Stimulated activated CD8-positive, alpha-beta memory T cell treated with anti-CD3 and anti-CD28 coated beads, Interleukin-15, amount 100 ng/mL, for 48 hours (primary cell): ENCODE measurements at regions not wholly inside any gene's neighbourhood (a gene's known extent, or its start where the extent isn't known, plus 50 kb on each side); places are given as distances from the start of the nearest gene placed in this dataset.

Source experiments
- DNase-seq, 2 donors: peaks; one replicate each; pipeline ENCODE4 v3.0.0-alpha.2; 2020; ENCODE audit warnings: low read depth in 2 of 2

DNA sequence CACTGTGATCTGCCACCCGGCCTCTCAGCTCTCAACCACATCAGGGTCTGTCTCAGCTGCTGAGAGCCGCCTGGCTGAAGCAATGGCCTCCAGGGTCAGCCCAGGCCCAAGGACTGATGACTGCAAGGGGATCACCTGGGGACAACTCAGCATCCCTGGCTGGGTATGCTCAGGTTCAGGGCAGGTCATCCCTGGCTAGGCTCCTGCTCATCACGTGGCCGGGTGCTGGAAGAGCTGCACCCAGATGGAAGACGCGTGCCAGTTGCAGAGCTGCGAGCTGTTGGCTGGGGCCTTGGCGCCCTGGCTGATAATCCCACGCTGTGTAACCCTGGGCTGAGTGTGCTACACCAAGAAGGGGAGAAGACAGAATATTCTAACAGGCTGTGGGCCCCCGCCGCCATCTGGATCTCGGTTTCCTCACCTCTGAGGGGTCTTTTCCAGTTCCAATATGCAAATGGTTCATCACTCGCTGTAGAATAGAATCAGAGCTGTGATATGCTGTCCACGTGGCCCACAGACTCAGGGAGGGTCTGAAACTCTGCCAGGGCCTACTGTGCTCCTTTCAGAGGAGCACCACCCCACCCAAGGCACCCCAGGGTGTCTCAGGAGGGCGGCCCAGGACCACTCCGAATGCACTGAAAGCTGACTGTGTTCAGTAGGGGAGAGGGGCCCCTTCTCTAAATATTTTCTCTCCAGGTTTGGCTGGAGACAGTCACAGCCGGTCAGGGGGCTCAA lies 338.8 kb downstream of the BCOR start:
- no peak for DNase-seq

DNA sequence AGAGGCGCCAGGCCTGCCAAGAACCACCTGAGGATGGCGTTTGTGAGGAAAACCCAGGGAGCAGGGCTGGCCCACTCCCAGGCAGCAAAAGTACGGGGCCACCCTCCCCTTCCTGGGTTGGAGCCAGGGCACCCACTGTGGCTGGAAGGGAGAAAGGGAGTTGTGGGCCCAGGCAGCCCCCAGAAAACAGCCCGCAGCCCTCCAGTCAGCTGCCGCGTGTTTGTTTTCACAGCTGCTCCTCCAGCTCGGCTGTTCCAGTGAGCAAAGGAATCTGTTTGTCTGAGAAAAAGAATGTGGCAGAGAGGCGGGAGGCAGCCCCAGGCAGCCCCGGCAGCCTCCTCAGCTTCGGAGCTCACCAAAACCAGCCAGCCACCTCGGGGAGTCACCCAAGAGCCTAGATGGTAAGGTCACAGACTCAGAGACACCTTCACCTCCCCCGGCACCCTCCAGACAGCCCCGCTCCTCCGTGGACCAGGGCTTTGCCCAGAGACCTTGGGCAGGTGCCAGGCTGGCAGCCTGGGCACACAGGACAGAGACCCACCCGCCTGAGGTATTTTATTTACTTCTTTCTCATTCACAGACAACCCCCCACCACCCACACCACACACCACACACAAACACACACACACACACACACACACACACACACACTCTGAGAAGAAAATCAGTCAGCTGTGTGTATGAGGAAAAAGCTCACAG lies 338.1 kb downstream of the BCOR start:
- DNase-seq, result no peak

DNA sequence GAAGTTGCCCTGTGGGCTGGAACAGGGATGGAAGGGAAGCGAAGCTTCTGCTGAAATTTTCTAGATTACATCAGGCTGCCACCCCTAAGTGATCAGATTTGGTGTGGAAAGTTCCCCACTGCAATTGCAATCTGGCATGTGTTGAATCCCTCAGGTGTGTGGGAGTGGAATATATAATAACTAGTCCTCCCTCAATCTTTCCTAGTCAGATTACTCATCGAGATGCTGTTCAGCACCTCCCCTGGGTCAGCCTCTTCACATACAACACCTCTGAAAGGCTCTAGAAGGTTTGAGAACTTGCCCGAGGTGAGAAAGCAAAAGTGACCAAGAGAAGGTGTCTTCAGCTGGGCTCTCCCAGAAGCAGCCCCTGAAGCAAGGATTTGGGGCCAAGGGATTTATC lies 336.8 kb downstream of the BCOR start:
- no peak for DNase-seq

DNA sequence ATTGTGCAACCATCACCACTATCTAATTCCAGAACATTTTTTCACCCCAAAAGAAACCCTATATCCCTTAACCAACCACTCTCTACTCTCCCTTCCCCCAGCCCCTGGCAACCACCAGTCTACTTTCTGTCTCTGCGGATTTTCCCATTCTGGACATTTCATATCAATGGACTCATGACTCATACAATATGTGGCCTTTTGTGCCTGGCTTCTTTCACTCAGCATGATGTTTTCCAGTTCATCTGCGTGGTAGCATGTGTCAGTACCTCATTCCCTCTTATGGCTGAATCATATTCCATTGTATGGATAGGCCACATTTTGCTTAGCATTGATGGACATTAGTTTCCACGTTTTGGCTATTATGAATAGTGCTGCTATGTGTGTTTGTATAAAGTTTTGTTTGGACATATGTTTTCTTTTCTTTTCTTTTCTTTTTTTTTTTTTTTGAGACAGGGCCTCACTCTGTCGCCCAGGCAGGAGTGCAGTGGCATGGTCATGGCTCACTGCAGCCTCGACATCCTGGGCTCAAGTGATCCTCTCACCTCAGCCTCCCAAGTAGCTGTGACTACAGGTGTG lies 335.4 kb downstream of the BCOR start:
- no peak for DNase-seq

DNA sequence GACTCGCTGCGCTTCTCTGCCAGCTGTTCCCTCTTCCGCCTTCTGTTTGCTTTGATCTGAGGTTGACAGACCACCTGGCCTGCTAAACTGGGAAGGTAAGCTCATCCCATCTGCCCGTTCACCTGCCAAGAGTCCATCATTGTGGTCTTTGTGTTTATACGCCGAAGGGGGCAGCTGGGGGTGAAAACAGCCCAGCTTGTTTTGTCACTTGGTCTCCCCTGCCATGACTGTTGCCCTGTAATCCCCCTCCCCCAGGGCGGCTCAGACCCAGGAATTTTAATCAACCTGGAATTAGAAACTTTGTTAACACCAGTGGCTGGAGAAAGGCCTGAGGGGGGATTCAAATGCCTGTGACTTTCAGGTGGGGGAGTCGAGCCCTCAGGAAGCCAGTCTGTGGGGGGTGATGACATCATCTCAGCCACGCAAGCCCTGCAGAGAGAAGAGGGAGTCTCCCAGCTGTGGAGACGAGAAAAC lies 333.3 kb downstream of the BCOR start:
- DNase-seq, result no peak

DNA sequence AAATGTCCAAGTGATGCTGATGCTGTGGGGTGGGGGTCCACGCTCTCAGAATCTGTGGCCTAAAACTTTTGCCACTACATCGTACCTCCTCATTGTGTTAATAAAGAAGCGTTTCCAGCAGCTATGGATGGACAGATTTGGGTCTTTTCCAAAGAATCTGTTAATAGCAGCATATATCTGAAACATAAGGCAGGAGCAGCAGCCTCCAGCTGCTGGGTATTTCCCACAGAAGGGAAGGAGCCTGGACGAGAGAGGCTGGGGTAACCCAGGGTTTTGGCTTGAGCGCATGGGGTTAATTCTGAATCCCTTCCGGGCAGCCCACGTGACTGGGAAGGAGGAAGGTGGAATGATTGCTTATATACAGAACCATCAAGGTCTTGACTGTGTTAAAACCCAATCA lies 332.4 kb downstream of the BCOR start:
- no peak for DNase-seq

DNA sequence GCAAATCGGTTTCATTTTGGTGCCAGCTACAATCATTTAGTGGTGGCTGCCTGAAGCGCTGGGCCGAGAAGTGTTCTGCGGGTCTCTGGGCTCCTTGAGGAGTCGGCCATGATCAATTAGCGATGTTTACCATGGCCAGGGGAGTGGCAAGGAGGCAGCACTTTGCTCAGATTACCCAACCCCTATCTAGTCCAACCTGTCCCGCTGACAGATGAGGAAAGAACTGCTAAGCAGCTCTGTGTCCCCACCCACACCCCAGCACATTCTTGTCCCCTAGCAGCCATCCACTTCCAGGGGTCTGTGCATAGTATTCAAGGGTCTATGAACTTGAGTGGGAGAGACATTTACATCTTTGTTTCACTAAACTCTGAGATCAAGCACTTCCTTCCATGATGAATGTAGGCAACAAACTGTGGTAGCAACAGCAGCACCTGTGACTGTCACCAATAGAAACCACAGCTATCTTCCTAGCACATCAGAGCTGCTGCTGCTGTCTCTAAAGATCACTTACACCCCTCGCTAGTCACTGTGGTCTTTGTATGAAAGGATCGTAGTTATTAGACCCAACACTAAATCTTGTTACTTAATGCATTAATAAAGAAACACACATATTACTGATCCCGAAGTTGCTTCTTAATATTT lies 331.6 kb downstream of the BCOR start:
- no peak for DNase-seq

DNA sequence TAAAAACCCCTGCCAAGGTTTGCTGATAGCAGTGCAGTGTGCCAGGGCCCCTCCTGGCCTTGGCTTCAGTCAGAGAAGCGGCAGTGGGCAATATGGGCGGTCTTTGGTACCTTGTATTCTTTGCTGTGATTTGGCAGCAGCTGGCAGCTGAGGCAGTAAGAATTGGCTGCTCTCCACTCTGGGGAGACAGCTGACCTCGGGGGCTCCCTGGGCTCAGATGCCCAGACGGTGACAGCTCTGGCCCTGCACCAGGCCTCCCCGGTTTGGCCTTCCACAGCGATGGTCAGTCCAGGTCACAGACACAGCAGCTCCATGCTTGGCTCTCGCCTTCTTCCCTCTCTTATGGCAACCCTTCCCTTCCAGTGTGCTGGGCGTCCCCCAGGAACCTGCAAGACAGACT lies 330.9 kb downstream of the BCOR start:
- no peak for DNase-seq

DNA sequence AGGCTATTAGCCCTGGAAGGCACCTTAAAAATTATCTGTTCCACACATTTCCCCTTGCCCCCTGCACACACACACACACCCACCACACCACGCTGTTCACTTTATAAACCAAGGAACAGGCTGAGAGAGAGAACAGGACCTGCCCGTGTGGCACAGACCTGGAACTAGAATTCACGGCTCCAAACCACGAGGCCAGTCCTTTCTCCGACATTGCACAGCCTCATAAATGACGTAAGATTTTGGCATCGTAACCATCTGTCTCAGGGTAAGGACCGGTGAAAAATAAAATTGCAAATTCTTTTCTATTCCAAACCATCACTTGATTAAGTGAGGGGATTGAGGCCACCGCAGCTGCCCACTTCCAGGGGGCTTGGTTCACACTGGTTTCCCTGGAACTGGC lies 330.3 kb downstream of the BCOR start:
- DNase-seq, result no peak

DNA sequence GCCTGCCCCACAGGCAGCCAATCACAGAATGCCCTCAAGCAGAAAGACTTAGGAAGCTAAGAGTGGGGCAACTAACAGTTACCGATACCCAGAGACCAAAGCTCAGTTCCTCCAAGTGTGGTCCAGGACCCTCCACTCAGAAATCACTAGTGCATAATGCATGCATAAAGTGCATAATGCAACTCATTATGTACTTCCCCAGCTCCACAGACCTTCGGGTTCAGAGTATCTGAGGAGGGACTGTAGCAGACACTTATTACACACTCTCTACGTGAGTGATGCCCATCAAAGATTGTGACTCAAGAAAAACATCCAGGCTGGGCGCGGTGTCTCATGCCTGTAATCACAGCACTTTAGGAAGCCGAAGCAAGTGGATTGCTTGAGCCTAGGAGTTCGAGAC lies 328.0 kb downstream of the BCOR start:
- no peak for DNase-seq

DNA sequence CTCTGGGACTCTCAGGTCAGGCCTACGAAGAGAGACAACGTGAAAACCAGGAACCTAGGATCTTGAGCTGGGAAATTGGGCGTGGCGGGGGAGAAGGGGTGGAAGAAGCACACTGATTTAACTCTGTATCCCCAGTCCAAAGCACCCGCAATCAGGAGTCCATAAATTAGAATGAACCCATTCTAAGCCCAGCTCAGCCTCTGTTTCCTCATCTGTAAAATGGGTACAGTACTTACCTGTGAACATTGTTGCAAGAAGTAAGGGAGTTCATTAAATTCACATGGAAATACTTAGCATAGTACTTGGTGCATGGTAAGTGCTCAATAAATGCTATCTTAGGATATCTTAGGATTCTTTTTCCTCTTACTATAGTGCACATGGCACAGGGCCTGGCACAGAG lies 326.7 kb downstream of the BCOR start:
- DNase-seq, result no peak

DNA sequence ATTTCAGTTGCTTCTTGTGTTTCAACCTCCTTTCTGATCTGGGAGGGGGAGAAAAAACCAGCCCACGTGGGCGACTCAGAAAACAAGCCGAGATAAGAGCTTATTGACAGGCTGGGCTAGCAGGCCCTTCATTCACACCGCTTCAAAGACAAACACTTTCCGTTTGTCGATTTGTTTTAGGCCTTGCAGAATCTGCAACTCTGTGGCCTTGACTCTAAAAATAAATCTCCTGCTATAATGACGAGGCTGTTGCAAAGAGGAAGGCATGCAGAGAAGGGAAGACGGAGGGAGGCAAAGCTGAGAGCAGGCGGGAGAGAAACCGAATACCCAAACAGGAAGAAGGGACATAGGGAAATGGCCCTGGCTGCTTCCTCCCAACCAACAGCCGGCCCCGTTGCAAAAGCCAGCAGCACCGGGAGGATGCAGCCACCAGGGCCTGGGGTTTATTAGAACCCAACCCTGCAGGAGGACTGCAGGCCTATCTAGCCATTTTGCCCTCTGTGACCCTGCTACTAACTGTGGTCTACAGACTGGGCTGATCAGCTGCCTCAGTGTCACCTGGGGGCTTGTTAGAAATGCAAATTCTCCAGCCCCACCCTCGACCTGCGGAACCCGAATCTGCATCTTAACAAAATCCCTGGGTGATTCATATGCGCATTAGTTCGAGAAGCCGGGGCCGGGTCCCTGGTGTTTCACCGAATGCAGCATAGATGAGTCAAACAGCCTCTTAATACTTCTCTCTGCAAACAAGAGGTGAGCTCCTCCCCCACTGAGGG lies 325.5 kb downstream of the BCOR start:
- DNase-seq, result peak; percentile 47

DNA sequence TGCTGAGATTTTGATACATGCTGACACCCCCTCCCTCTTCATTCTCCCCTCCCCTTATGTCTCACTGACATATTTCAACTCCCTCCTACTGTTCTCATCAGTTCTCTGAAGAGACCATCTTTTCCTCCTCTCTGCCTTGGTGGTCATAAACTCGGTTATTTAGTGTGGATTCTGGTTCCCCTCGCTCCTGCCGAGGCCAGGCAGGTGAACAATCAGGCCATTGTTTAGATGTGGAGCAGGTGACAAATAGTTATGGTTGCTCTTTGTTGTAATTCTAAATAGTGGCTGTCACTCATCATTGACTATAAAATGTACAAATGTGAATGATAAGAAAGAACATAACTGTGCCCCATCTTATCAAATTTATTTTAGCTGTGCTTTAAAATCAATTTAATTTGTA lies 324.6 kb downstream of the BCOR start:
- no peak for DNase-seq

DNA sequence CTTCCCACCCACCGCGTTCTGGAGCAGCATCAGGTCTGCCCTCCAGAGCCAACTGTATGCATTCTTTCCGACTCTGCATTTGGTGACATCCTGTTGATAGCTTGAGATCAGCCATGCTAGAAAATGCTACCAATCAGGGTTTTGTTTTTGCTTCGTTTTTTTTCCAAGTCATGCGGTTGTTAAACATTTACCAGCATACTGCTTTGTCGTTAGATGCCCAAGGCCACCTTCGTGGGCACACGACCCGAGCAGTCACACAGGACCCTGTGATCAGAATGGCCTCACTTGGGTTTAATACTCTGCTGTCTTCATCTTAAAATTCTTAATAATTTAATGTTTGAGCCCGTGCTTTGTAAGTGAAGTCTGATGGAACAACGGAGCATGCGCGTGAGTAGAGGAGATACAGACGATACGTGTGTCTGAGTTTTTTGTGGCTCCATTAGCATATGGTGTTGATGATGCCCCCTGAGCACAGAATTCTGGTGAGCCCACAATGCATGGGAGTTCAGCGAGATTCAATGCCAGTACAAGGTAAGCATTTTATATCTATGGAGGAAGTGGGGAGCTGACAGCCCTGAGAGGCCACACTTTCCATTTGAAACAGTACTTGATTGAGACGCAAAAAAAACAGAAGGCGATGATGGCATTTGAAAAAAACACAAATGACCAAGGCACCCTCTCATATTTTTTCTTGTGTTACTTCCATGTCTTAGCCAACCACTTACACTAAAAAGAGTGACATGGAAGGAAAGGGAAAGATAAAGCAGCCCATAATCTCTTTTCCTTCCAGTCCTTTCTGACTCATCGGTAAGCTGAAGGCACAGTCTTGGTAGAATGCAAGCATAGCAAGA lies 323.6 kb downstream of the BCOR start:
- no peak for DNase-seq

DNA sequence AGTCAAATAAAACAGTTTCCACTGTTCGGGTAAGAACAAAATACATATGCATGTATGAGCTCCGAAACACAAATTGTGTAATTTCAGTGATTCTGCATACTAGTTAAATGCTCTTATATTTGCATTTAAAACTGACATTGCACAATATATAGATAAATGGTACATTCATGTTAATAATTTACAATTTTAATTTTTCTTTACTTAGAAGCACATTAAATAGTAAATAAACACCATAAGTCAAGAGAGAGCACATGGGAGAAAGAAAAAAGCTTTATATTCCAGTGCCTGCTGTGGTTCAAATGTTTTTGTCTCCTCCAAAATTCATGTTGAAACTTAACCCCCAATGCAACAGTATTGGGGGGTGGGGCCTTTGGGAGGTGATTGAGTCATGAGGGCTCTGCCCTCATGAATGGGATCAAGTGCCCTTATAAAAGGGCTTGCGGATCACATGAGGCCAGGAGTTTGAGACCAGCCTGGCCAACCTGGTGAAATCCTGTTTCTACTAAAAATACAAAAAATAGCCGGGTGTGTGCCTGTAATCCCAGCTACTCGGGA lies 322.9 kb downstream of the BCOR start:
- no peak for DNase-seq

DNA sequence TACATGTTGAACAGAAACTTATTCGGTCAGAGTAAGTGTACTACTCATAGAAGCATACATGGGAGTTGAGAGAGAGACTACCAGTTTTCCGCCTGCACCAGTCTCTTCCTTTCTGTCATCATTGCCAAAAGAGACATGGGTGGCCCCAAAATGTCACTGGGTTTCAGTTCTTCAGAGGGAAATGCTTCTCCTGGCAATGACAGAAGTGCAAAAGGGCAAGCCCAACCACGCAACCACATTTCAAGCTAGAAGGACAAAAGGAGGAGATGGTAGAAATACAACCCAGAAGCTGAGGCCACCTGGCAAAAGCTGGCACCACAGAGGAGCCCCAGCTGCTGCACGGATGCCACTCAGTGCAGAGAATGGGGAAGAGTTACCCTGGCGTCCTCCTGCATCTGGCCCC lies 320.1 kb downstream of the BCOR start:
- no peak for DNase-seq

DNA sequence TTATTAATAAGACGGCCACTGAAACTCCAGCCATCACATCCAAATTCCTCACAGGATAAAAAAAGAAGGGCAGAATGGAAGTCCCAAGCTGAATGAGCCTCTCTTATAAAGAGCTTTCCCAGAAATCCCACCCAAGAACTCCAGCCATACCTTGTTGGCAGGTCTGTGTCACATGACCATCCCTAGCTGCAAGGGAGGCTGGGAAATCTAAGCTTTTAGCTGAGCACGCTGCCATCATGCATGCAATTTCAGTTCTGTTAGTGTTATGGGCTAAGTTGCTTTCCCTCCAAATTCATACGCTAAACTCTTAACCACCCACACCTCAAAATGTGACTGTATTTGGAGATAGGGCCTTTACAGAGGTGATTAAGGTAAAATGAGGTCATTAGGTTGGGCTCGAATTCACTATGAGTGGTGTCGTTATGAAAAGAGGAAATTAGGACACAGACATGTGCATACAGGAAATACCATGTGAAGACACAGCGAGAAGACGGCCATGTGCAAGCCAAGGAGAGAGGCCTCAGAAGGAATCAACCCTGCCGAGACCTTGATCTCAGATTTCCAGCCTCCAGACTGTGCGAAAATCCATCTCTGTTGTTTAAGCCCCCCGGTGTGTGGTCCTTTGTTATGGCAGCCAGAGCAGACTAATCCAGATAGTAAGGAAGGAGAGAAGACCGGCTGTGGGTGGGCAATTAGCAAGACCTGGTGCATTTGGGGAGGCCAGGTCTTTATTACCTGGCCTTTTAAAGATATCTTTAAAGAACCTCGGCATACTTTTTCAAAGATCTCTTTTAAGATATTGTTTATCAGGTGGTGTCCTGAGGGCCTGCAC lies 317.6 kb downstream of the BCOR start:
- no peak for DNase-seq

DNA sequence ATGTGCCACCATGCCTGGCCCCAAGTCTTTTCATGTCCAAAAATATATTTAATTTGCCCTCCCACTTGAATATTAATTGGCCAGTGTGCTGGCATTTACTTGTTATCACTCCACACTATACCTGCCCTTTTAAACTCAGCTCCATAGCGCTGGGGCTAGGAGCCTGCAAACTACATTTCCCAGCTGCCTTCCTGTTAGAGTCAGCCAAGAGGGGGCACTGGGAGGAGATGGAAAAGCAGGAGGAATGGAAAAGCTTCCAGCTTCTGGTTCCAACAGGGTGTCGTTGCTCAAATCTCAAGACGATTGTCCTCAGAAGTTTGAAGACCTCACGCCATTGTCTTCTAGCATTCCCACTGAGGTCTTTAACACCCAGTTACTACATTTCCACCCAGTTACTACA lies 315.5 kb downstream of the BCOR start:
- DNase-seq, result no peak

DNA sequence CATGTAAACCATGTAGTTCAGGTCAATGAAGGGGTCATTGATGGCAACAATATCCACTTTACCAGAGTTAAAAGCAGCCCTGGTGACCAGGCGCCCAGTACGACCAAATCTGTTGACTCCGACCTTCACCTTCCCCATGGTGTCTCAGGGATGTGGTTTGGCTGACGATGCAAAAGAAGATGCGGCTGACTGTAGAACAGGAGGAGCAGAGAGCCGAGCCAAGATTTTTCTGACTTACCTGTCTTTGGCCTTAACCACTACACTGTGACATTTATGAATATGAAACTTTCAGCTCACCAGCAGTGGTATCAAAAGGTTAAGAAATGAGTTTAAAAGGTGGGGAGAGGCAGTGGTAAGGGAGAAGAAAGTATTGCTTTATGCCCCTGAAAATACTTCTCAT lies 309.8 kb downstream of the BCOR start:
- no peak for DNase-seq

DNA sequence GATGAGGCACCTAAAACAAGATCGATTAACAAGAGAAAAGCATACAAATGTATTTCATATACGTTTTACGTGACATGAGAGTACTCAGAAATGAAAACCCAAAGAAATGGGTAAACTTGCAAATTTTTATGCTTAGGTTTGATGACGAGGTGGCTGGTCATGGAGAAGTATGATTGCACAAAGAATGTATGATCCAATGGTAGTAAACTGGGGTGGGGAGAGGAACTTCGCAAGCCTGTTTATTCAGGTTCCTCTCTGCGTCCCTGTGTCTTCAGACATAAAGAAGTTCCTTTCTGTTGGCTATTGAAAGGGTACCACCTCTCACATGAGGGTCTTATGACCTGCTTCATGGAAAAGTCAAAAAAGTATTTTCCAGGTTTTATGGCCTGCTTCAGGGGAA lies 309.2 kb downstream of the BCOR start:
- DNase-seq, result no peak
